GM18867 (cell line): ENCODE measurements at regions not wholly inside any gene's neighbourhood (a gene's known extent, or its start where the extent isn't known, plus 50 kb on each side); places are given as distances from the start of the nearest gene placed in this dataset.

Source experiments
- ATAC-seq: cut with Tn5 transposase; IDR thresholded peaks from one replicate; pipeline ENCODE4 v1.9.1; 2021; ENCODE audit warnings: mild to moderate bottlenecking, moderate library complexity; ENCODE audit not compliant: unreplicated experiment

- no peak for ATAC-seq
Observed at GRCh38 chr2:133927894-133928293, 326.0 kb upstream of the MGAT5 start.

- no peak for ATAC-seq
Observed at GRCh38 chr2:133936096-133936495, 317.8 kb upstream of the MGAT5 start.

DNA sequence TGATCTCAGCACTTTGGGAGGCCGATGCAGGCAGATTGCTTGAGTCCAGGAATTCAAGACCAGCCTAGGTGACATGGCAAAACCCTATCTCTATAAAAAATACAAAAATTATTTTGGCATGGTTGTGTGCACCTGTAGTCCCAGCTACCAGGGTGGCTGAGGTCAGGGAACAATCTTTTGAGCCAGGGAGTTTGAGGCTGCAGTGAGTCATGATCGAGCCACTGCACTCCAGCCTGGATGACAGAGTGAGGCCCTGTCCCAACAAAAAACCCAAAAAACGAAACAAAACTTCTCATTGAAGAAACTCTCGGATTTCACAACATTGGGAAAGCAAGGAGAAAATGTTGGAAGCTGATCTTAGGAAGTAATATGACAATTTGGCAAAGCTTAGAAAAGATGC lies 317.3 kb upstream of the MGAT5 start:
- ATAC-seq: no peak

GRCh38 chr2:133937669-133938068 lies 316.2 kb upstream of the MGAT5 start:
- no peak for ATAC-seq

GRCh38 chr2:133940134-133940533 lies 313.7 kb upstream of the MGAT5 start:
- no peak for ATAC-seq

DNA sequence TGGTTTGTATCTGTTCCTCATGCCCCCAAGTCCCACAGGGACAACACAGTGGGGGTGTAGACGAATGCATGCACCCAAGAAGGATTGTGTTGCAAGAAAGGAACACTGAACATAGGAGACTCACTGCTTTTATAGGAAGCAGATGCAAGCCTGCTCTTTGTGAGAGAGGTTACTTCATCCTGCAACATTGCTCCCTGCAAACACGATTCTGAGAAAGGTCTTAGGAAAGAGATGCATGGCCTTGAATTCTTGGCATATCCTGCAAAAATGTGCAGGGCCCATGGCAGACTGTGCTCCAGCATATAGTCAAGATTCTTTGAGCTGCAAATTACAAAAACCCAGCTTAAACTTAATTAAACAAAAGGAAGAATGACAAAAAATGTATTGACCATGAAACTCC lies 312.2 kb upstream of the MGAT5 start:
- ATAC-seq: no peak

DNA sequence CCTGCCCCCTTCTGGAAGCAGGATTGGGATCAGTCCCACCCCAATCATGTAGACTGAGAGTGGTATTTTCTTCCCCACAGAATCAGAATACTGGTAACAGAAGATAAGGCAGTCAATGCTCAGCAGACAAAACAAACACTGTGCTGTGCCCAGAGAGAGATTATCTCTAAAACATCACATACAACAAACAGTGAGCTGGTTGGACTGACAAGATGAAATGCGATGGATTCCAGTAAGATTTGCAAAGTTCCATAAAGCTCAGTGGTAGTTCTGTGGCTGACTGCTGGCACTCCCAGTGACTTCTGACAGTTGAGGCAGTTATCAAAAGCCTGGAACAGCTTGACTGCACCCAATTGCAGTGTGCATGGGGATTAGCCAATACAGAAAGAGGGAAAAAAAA lies 311.5 kb upstream of the MGAT5 start:
- no peak for ATAC-seq

DNA sequence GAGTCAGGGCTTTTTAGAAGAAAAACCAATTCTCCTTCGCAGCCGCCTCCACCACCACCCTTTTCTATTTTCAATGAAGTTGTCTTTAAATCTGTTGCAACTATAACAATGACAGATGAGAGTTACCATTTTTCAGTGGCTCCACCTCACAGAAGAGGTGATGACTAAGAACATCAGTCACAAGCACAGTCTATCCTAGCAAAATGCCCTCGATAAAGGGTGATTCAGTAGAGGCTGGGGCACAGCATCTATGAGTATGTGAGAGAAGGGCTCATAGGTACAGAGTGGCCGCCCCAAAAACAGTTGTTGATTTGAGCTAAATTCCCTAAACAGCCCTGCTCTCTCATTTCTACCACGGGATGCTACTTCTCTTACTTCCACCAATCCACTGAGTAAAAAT lies 310.8 kb upstream of the MGAT5 start:
- no peak for ATAC-seq

DNA sequence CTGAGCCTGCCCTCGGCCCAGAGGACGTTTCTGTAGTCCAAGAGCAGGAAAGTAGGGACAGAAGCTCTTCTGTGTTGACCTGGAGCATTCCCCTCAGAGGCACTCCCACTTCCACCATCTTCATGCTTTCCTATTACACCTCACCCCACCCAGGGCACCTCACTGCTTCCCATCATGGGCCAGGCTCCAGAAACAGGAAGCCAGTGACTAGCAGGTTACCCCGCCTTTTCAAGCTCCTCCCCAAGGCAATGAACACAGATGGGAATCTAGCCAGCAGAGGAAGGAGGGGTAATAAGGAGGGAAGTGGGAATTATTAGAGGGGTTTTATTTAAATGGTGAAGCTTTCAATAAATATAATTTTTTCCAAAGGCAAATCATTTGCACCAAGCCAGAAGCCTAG lies 308.8 kb upstream of the MGAT5 start:
- no peak for ATAC-seq

DNA sequence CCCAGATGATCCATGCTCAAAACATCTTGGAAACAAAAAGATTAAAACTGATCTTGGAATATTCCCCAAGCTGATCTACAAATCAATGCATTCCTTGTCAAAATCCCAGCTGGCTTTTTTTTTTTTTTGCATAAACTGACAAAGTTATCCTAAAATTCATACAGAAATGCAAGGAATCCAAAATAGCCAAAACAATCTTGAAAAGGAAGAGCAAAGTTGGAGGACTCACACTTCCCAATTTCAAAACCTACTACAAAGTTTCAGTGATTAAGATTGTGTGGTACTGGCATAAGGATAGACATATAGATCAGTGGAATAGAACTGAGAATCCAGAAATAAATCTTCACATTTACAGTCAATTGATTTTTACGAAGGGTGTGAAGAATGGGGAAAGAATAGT lies 306.8 kb upstream of the MGAT5 start:
- ATAC-seq: no peak

DNA sequence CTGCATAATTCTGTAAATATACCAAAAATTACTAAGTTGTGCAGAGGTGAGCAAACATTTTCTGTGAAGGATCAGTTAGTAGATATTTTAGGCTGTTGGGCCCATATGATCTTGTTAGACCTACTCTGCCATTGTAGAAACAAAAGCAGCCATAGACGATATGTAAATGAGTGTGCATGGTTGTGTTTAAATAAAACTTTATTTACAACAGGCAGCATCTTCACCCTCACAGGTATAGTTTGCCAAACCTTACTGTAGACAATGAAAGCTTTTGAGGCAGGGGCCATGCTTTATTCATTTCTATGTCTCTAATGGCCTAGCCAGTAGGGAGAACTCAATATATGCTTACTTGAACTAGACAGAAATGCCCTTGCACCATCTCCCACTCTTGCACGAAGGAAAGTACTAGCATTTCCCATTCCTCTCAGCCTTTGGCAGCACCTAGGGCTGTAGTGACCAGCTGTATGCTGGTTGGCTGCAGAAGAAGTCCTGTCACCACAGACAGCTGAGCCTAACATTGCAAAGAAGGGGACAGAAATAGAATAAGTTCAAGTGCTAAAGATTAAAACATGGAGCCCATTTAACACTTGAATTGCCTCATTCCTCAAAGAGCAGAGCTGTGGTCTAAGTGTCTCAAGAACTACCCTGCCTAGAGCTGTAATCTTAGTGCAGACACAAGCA lies 305.1 kb upstream of the MGAT5 start:
- ATAC-seq: no peak

DNA sequence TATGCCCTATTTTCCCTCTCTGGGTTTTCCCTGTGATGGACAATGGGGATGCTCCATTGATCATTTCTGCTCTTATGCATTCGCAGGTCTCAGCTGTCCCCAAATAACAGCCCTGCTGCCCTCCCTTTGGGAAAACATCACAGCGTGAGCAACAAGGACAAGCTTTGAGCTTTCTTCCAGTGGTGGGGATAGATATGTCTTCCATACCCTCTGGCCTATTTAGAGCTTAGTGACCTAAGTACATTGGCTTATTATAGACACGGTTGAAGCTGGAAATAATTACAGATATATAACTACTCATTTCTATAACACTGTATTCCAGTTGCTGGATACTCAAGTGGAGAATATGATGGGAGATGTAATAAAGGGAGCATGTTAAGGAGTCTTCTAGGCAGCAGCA lies 304.3 kb upstream of the MGAT5 start:
- no peak for ATAC-seq

DNA sequence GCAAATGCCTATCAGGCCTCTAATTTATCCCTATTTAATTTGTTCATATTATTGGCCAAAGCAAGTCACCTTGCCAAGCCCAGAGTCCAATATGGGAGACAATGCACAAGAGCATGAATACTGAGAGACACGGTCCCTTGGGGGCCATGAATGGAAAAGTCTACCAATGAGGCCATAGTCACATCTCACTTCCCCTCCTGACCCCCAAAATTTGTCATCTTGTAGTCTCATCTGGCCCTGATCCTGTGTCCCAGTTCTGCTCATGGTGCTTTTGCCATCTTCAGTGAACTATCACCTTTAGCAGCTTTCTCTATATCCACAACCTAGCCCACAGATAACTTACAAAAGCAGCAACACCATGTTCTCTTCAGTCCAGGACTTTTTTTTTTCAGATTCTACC lies 302.7 kb upstream of the MGAT5 start:
- ATAC-seq: no peak

DNA sequence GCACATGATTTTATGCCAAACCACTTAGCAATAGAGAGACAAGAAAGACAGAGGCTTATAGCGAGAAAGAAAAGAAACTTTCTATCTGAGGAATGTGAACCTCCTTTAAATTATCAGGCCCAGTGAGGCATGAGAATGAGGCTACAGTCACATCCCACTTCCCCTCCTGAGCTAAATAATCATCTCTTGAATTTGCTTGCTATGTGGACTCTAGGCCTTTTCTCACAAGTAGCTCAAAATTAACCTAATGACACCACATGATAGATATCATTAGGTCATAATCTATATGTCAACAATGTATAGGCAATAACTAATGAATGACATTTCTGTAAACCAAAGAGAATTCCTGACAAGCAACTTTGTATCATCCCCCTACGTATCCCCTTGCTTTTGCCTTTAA lies 301.5 kb upstream of the MGAT5 start:
- ATAC-seq: no peak

DNA sequence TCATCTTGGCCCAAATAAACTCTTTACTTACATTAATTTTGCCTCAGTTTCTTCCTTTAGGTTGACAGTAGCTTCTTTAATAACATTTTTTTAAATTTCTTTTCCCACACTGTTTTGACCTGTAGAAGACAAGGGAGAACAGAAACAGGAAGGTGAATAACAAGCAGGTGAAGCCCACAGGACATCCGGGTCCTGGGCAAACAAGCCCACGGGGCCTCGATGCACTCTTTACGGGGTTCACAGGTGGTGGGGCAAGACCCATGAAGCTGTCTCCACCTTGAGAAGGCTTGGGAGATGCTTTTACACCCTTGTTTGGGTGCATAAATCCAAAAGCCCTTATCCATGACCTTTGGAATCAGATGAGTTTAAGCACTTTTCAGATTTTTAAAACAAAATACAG lies 301.0 kb upstream of the MGAT5 start:
- ATAC-seq: no peak

GRCh38 chr2:133953524-133953923 lies 300.3 kb upstream of the MGAT5 start:
- peak; percentile 80 for ATAC-seq

DNA sequence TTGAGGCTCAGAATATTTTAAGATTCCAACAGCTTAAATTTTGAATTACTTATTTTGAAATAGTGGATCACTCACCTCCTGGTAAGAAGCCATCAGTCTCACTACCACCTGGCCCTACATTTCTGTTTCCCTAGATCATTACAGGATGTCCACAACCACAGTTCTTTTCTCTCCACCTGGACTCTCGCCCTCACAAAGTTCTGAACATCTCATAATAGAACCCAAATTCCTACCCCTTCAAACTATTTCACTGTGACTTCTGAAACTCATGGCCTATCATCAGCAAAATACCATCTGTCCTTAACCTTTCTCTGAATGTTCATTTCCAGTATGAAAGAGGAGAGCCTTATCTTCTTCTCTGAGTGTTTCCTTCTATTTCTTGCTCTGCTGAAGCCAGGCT lies 299.2 kb upstream of the MGAT5 start:
- no peak for ATAC-seq

GRCh38 chr2:133955169-133955568 lies 298.7 kb upstream of the MGAT5 start:
- ATAC-seq: no peak

DNA sequence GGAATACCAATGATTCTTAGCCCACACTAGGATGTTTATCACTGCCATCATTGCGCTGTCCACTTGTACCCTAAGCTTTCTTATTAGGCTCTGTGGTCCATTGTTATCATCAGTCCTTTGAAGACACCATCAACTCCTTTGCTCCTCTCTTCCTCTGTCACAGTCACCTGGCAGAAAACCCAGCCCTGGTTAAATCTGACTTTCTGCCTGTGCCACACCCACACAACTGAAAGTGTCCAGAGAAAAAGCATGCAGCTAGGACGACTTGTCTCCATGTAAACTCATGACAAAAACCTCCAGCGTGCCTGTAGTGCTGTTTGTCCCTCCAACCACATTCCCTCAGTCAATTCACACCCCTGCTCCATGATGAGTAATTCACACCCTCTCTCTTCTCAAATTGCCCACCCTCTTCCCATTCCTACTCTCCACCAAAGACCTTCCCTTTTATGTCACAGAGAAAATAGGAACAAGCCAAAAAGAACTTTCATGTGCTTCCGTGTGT lies 297.4 kb upstream of the MGAT5 start:
- ATAC-seq: no peak

GRCh38 chr2:133957724-133958480 lies 296.0 kb upstream of the MGAT5 start:
- ATAC-seq: no peak

- no peak for ATAC-seq
Observed at GRCh38 chr2:133959066-133959465, 294.8 kb upstream of the MGAT5 start.

GRCh38 chr2:133966720-133967304 lies 287.1 kb upstream of the MGAT5 start:
- no peak for ATAC-seq
